GM21737 (cell line): ENCODE measurements at regions not wholly inside any gene's neighbourhood (a gene's known extent, or its start where the extent isn't known, plus 50 kb on each side); places are given as distances from the start of the nearest gene placed in this dataset.
"Not testable (repeated sequence)": the region's sequence is repeated elsewhere in the genome, so short reads cannot be mapped to it uniquely, and the experiment has no call there.

ENCODE experiments used
- ATAC-seq: cut with Tn5 transposase; IDR thresholded peaks from one replicate; pipeline ENCODE4 v1.9.1; 2021; ENCODE audit warnings: mild to moderate bottlenecking, moderate library complexity; ENCODE audit not compliant: unreplicated experiment

DNA sequence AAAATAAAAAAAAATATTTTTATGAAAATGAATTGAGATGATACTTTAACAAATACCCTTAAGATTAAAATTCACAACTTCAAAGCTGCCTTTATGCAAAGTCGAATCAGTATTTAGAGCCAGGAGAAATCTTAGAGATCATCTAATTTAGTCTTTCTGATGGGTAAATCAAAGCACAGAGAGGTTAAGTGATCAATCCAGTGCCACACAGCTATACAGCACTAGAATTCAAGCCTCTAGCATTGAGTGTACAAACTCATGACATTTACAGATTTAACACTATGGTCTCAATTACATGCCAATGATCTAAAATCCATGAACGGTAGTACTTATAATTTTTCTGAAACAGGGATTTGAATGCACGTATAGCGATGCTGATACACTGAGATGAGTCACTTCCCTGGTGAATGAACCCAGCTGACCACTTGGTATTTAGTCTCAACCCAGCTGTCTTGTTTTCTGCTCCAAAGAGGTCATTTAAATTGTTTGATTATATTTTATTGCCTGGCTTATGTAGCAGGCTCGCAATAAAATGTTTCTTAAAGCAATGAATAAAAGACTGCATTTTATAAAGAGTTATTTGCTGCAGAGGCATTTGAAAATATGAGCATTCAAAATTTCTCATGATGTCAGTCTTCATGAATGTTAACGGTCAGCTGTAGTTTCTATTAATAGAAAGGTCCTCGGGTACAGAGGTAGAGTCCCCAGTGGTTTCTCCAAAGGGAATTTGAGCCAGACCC is 152.4 kb upstream of the PRICKLE1 start:
- no peak for ATAC-seq

- no peak for ATAC-seq
Observed at GRCh38 chr12:42741091-42741490, 151.5 kb upstream of the PRICKLE1 start.

DNA sequence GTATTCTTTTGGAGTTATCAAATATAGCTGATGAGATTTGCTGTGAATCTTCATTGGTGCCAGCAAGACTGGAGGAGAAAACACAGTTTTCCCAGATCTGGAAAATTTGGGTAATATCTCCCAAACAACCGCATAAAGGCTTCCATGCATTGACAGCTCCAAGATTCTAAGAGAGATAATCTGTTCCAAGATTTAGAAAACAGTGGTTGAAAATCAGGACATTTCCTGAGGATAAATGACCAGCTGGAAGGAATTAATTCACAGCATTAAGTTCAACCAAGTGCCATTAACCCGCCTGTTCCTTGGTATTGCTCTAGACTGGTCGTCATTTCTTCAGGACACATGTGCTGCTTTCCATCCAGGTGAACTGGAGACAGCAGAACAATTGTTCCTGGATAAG is 147.9 kb upstream of the PRICKLE1 start:
- no peak for ATAC-seq

GRCh38 chr12:42735861-42736361 is 146.4 kb upstream of the PRICKLE1 start:
- no peak for ATAC-seq

DNA sequence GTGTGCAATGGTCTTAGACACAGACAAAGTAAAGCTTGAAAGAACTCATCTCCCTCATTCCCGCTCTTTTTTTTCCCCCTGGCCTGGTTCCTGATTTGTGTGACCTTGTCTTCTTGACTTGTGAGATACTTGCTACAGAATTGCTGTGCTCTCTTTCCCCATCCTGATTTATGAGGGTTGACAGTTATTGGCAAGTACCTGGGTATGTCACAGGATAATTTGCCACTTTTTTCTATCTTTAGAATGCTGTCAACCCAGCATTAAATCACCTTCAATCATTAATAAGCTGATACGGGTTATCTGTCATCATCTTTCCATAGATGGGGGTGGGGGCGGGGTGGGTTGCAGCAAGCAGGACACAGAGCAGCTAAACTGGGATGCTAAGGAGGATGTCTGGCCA is 144.4 kb upstream of the PRICKLE1 start:
- ATAC-seq, result no peak

DNA sequence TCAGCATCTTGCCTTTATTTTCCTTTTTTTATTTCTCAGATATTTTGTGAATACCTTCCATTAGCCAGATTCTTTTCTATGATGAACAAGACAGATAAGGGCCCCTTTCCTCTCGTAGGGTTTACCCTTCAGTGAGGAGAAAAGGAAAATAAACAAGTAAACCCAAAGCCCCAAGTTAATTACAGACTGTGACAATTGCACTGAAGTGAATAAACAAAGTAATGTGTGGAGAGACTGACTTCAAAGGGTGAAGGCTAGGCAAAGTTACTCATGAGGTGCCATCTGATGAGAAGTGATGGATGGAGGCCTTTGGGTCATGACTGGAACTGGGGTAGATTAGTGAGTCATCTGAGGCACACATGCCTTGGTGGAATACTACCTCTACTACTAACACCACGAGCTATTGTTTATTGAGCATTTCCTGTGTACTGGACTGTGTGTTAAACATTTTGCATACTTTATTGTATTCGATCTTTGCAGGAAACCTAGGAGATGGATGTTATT is 143.4 kb upstream of the PRICKLE1 start:
- ATAC-seq, result no peak

DNA sequence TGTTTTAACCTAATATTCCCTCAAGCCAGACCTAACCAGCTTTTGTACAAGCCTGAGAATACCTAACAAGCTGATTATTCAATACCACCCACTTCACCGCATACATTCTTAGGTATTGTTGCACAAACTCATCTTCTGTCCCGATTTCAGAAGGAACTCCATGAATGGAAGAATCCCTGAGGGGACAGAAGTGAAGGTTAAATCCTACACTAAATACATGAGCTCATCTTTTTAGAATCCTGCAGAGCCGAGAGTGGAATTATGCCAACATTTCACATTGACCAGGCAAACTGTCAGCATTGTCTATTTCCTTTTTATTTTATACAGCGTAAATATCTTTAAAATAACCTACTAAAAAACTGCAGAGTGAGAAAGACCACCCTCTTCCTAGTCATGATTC is 140.7 kb upstream of the PRICKLE1 start:
- ATAC-seq, result no peak

GRCh38 chr12:42729535-42729900 is 140.0 kb upstream of the PRICKLE1 start:
- no peak for ATAC-seq

DNA sequence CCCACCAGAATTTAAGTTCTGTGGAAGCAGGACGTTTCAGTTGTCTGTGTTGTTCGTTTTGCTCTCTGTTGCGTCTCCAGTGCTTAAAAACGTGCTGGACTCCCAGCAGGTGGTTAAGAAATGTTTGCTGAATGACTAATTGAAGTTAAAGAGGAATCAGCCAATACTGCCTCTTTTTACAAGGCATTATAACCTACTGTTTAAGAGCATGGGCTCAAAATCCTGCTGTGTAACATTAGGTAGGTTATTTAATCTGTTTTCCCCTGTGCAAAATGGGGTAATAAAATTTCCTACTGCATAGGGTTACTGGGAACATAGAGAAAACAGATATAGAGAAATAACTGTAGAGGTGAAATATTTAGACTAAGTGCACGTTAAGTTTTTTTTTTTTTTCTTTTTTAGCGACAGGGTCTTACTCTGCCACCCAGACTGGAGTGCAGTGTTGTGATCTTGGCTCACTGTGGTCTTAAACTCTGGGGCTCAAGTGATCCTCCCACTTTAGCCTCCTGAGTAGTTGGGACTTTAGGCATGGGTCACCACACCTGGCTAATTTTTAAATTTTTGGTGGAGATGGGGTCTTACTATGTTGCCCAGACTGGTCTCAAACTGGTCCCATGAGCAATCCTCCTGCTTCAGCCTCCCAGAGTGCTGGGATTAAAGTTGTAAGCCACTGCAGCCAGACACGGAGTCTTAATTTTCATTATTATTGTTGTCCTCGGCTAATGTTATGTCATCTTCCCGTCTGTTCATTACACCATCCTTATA is 139.4 kb upstream of the PRICKLE1 start:
- ATAC-seq, result no peak

DNA sequence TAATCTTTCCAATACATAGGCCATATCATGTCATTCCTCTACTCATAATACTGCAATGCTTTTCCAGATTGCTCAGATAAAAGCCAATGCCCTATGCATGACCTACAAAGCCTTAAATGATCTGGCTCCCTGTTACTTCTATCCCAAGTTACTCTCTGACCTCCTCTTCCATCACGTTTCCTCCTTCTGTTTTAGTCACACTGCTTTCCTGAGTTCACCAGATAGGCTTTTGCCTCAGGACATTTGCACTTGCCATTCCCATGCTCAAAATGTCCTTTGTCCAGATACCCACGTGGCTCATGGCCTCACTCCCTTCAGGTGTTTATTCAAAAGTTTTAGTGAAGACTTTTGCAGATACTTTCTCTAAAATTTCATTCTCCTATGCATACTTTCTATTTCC is 138.7 kb upstream of the PRICKLE1 start:
- no peak for ATAC-seq

GRCh38 chr12:42725809-42726208 is 136.3 kb upstream of the PRICKLE1 start:
- ATAC-seq, result no peak

- ATAC-seq, result no peak
Observed at GRCh38 chr12:42716491-42716891, 126.9 kb upstream of the PRICKLE1 start.

DNA sequence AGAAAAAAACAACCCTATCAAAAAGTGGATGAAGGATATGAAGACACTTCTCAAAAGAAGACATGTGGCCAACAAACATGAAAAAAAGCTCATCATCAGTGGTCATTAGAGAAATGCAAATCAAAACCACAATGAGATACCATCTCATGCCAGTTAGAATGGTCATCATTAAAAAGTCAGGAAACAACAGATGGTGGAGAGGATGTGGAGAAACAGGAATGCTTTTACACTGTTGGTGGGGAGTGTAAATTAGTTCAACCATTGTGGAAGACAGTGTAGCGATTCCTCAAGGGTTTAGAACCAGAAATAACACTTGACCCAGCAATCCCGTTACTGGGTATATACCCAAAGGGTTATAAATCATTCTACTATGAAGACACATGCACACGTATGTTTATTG is 124.0 kb upstream of the PRICKLE1 start:
- ATAC-seq, result not testable (repeated sequence)

DNA sequence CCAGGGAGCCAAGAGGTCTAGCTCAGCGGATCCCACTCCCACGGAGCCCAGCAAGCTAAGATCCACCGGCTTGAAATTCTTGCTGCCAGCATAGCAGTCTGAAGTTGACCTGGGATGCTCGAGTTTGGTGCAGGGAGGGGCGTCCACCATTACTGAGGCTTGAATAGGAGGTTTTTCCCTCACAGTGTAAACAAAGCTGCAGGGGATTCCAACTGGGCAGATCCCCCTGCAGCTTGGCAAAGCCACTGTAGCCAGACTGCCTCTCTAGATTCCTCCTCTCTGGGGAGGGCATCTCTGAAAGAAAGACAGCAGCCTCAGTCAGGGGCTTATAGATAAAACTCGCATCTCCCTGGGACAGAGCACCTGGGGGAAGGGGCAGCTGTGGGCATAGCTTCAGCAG is 118.8 kb upstream of the PRICKLE1 start:
- ATAC-seq, result not testable (repeated sequence)

DNA sequence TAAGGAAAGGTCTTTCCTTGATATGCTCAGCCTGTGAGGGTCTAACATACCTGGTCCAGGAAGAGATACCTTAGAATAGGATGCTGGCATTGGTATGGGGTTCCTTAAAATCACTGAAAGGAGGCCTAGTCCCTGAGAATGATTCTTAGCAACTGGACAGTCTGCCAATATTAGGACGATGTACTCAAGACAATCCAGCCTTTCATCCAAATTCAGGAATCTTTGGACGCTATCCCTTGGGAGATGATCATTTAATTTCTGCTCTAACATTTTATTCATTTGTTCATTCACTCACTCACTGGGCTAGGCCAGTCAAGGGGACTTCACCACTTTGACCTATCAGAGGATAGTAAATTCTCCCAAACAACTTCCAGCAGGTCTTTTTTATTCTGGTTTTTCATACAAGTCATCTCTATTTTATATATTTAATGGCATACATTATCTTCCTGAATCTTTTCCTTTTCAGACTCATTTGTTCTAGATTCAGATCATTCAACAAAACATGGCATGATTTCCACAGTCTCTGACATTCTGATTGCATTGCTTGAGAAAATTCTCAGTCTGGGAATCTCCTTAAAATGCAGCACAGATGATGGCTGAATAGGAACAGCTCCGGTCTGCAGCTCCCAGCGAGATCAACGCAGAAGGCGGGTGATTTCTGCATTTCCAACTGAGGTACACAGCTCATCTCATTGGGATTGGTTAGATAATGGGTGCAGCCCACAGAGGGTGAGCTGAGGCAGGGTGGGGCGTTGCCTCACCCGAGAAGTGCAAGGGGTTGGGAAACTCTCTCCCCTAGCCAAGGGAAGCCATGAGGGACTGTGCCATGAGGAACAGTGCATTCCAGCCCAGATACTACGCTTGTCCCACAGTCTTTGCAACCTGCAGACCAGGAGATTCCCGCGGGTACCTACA is 118.0 kb upstream of the PRICKLE1 start:
- no peak for ATAC-seq

DNA sequence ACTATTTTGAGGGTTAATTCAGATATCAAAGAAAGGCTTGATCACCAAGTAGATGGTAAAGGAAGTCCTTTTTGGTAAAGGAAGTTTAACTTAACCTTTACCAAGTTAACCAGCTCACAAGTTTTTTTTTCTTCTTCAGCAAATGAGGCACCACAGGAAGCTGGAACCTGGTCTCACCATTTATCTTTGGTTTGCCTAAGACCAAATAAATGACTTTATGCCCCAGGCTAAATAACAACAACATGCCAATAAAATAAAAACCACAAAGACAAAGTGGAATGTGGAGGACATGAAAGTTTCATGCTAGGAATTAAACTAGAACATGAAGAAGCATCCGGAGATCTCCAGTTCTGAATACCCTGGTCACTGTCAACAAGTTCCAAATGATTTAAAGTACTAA is 116.8 kb upstream of the PRICKLE1 start:
- no peak for ATAC-seq

DNA sequence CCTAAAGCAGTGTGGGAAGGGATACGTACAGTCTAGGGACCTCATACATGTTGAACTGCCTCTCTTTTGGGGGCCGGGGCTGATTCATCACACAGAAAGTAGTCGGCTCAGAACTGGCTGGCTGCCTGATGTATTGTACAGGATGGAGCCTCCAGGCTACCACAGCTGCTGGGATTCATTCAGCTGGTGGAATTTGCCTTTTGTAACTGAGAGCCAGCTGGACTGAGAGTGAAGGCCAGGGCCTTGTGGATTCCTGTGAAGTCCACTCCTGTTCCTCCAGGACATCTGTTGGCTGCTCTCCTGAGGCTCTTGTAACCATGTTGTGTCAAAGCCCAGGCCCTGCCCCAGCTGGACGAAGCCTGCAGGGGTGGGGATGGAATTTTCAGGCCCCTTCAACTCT is 116.3 kb upstream of the PRICKLE1 start:
- no peak for ATAC-seq

DNA sequence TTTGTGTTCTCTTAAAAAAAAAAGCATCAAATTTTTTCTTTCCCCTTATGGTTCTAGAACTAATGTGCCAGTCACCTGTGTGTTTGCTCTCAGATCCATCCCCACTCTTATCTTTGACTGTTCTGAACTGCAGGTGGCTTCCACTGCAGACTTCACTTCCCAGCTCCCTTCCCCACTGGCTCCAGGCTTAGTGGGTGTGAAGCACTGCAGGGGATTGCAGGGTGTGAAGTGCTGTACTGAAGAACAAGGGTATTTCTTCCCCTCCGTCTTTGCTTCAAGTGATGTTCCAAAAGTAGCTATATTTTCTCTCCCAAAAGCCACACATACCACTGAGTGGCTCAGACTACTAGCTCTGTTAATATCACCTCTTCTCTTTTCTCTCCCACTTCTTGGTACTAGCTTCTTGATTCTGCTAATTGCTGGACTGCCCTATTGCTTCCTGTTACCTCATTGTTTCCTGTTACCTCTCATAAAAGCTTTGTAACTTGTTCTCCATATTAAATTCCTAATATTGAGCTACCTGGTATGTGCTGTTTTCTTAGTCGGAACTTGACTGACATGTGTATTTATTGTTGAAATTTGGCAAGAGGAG is 115.4 kb upstream of the PRICKLE1 start:
- ATAC-seq, result no peak

DNA sequence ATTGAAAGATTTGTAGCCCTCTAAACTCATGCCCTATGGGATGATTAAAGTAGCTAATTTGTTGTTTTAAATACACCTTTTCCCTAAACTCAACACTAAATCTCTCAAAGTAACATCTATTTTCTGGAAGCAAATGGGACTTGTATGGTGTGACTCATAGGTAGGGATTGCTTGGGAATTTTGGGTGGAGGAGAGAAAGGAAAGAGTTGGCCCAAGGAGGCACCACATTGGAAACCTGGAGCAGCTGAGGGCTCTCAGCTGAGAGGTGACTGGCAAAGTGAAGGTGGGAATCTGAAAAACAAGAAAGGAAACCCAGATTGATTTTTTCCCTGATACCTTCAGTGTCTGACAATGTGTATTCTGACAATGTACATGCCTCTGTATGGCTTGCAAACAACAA is 114.8 kb upstream of the PRICKLE1 start:
- ATAC-seq, result no peak

GRCh38 chr12:42701084-42701483 is 111.5 kb upstream of the PRICKLE1 start:
- ATAC-seq, result no peak

GRCh38 chr12:42698213-42698612 is 108.7 kb upstream of the PRICKLE1 start:
- ATAC-seq, result no peak
